Neural cell (in vitro differentiated cells): ENCODE measurements at regions not wholly inside any gene's neighbourhood (a gene's known extent, or its start where the extent isn't known, plus 50 kb on each side); places are given as distances from the start of the nearest gene placed in this dataset.

Experiments
- H2AFZ ChIP-seq: fragments of 200-600, 300-800 bp; sonication (generic), shearing (Covaris generic); 2 replicates; pipeline ENCODE4 v1.6.0; 2014; ENCODE audit warnings: low read depth, mild to moderate bottlenecking, antibody characterized with exemption, low read length, moderate library complexity
- H3F3A ChIP-seq: fragments of 200-600 bp; shearing (Covaris generic); 2 replicates; pipeline ENCODE4 v1.6.1; 2016; ENCODE audit warnings: mild to moderate bottlenecking, moderate library complexity, mixed read lengths, antibody characterized with exemption, low read length; ENCODE audit not compliant: insufficient read depth, poor library complexity, severe bottlenecking
- H3K27ac ChIP-seq: fragments of 200-600, 300-800 bp; sonication (generic), shearing (Covaris generic); 2 replicates; pipeline ENCODE4 v1.5.1; 2014; ENCODE audit warnings: mild to moderate bottlenecking, low read length, moderate library complexity
- H3K27me3 ChIP-seq: fragments of 300-800, 200-600 bp; sonication (generic), shearing (Covaris generic); 2 replicates; pipeline ENCODE4 v1.6.0; 2014; ENCODE audit warnings: mild to moderate bottlenecking, low read depth, low read length, moderate library complexity; ENCODE audit not compliant: insufficient read depth
- H3K36me3 ChIP-seq: fragments of 300-800, 200-600 bp; sonication (generic), shearing (Covaris generic); 2 replicates; pipeline ENCODE4 v1.5.1; 2014; ENCODE audit warnings: mild to moderate bottlenecking, antibody characterized with exemption, low read length, moderate library complexity; ENCODE audit not compliant: insufficient read depth
- H3K4me2 ChIP-seq: fragments of 300-800, 200-600 bp; sonication (generic), shearing (Covaris generic); 2 replicates; pipeline ENCODE4 v1.6.0; 2014; ENCODE audit warnings: mild to moderate bottlenecking, low read length
- H3K4me3 ChIP-seq: fragments of 300-800, 200-600 bp; sonication (generic), shearing (Covaris generic); 2 replicates; pipeline ENCODE4 v1.5.1; 2014; ENCODE audit warnings: mild to moderate bottlenecking, low read length, moderate library complexity
- H3K79me2 ChIP-seq: fragments of 200-600 bp; shearing (Covaris generic); replicated peaks from 2 replicates; pipeline ENCODE4 v1.6.0; 2014; ENCODE audit warnings: mild to moderate bottlenecking, low read length, moderate library complexity; ENCODE audit not compliant: insufficient read depth
- H3K9ac ChIP-seq: fragments of 300-800, 200-600 bp; sonication (generic), shearing (Covaris generic); 2 replicates; pipeline ENCODE4 v1.6.1; 2016; ENCODE audit warnings: mild to moderate bottlenecking, low read length, mixed read lengths
- H3K9me2 ChIP-seq: fragments of 200-600 bp; shearing (Covaris generic); 2 replicates; pipeline ENCODE4 v1.6.1; 2016; ENCODE audit warnings: mild to moderate bottlenecking, low read length, mixed read lengths; ENCODE audit not compliant: insufficient read depth
- H3K9me3 ChIP-seq: fragments of 200-600, 300-800 bp; sonication (generic), shearing (Covaris generic); 2 replicates; pipeline ENCODE4 v1.6.1; 2016; ENCODE audit warnings: mild to moderate bottlenecking, mixed run types, low read length, moderate library complexity, mixed read lengths
- H4K20me1 ChIP-seq: fragments of 200-600 bp; shearing (Covaris generic); 2 replicates; pipeline ENCODE4 v1.6.1; 2016; ENCODE audit warnings: mild to moderate bottlenecking, mixed run types; ENCODE audit not compliant: insufficient read depth
- EP300 ChIP-seq: fragments of 450-650 bp; conservative IDR thresholded peaks from 2 replicates; pipeline ENCODE4 v1.6.1; 2014; ENCODE audit warnings: antibody characterized with exemption, mild to moderate bottlenecking, moderate library complexity; ENCODE audit not compliant: poor library complexity, severe bottlenecking
- EZH2 ChIP-seq: fragments of 200-600, 300-800 bp; shearing (Covaris generic), sonication (generic); IDR thresholded peaks from 2 replicates; pipeline ENCODE4 v1.6.1; 2014; ENCODE audit warnings: antibody characterized with exemption, low read length, borderline replicate concordance, mild to moderate bottlenecking; ENCODE audit not compliant: insufficient read depth, poor library complexity, severe bottlenecking
- MXI1 ChIP-seq: fragments of 450-650 bp; conservative IDR thresholded peaks from 2 replicates; pipeline ENCODE4 v1.6.1; 2014; ENCODE audit warnings: antibody characterized with exemption, mild to moderate bottlenecking; ENCODE audit not compliant: poor library complexity, severe bottlenecking
- POLR2AphosphoS5 ChIP-seq: IDR thresholded peaks from 2 replicates; pipeline ENCODE4 v1.6.1; 2012
- RAD21 ChIP-seq: fragments of 450-650 bp; conservative IDR thresholded peaks from 2 replicates; pipeline ENCODE4 v1.6.1; 2014; ENCODE audit warnings: antibody characterized with exemption, mild to moderate bottlenecking, moderate library complexity
- REST ChIP-seq: IDR thresholded peaks from 2 replicates; pipeline ENCODE4 v1.6.1; 2012; ENCODE audit warnings: borderline replicate concordance
- SMC3 ChIP-seq: fragments of 450-650 bp; conservative IDR thresholded peaks from 2 replicates; pipeline ENCODE4 v1.6.1; 2014; ENCODE audit warnings: antibody characterized with exemption, mild to moderate bottlenecking, moderate library complexity; ENCODE audit not compliant: poor library complexity
- TAF1 ChIP-seq: IDR thresholded peaks from 2 replicates; pipeline ENCODE4 v1.6.1; 2012; ENCODE audit warnings: low read depth
- TF ChIP-seq, protein P1 (sequence below): fragments of 450-650 bp; IDR thresholded peaks from 2 replicates; pipeline ENCODE4 v1.5.1; 2014; ENCODE audit warnings: antibody characterized with exemption, mild to moderate bottlenecking, moderate library complexity; ENCODE audit not compliant: poor library complexity, severe bottlenecking

- no peak overlapping the region for H3K27ac ChIP-seq
- no peaks in the 10 kb centered on the region for H3K9me2 ChIP-seq
- H2AFZ ChIP-seq: no peak overlapping the region
- no peaks in the 10 kb centered on the region for H4K20me1 ChIP-seq
- no peak overlapping the region for H3K4me2 ChIP-seq
- H3K9me3 ChIP-seq: no peaks in the 10 kb centered on the region
- no peak overlapping the region for H3K4me3 ChIP-seq
- no peak overlapping the region for H3K9ac ChIP-seq
- H3K79me2 ChIP-seq: no peaks in the 10 kb centered on the region
- no peaks in the 10 kb centered on the region for H3K27me3 ChIP-seq
- no peaks in the 10 kb centered on the region for H3F3A ChIP-seq
- no peaks in the 10 kb centered on the region for H3K36me3 ChIP-seq
- TF ChIP-seq EP300 (no peak), EZH2 (no peak), TAF1 (no peak), SMC3 (no peak), RAD21 (no peak), MXI1 (no peak), POLR2AphosphoS5 (no peak), REST (no peak)
- TF ChIP-seq, protein P1, sequence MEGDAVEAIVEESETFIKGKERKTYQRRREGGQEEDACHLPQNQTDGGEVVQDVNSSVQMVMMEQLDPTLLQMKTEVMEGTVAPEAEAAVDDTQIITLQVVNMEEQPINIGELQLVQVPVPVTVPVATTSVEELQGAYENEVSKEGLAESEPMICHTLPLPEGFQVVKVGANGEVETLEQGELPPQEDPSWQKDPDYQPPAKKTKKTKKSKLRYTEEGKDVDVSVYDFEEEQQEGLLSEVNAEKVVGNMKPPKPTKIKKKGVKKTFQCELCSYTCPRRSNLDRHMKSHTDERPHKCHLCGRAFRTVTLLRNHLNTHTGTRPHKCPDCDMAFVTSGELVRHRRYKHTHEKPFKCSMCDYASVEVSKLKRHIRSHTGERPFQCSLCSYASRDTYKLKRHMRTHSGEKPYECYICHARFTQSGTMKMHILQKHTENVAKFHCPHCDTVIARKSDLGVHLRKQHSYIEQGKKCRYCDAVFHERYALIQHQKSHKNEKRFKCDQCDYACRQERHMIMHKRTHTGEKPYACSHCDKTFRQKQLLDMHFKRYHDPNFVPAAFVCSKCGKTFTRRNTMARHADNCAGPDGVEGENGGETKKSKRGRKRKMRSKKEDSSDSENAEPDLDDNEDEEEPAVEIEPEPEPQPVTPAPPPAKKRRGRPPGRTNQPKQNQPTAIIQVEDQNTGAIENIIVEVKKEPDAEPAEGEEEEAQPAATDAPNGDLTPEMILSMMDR: no peak
Observed at GRCh38 chr14:22263961-22264360, 325.1 kb downstream of the DAD1 start.

DNA sequence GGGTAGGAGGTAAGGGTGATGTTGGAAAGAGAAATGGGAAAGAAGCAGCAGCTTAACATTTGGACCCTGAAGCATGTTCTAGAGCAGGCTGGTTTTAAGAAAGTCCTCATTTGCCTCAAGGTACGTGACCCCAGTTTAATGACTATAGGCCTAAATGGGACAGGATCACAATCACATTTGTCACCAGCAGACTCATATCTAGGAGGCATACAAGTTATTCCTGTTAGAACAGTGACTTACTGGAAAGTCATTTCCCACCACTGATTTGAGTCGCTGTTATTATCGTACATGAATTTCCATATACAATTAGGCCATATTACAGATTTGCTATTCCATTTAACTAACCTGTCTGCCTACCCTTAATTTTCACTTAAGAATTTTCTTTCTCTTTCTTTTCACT, 326.1 kb downstream of the DAD1 start:
- Histone ChIP-seq H3K9me3 (no peaks in the 10 kb centered on the region), H3F3A (no peaks in the 10 kb centered on the region), H4K20me1 (no peaks in the 10 kb centered on the region), H3K27ac (no peak overlapping the region), H3K9me2 (no peaks in the 10 kb centered on the region), H3K79me2 (no peaks in the 10 kb centered on the region), H3K27me3 (no peaks in the 10 kb centered on the region), H3K9ac (no peak overlapping the region), H3K4me2 (no peak overlapping the region), H2AFZ (no peak overlapping the region), H3K36me3 (no peaks in the 10 kb centered on the region), H3K4me3 (no peak overlapping the region)
- TF ChIP-seq EZH2 (no peak), REST (no peak), RAD21 (no peak), TAF1 (no peak), POLR2AphosphoS5 (no peak), MXI1 (no peak), SMC3 (no peak), EP300 (no peak)
- TF ChIP-seq, protein P1: no peak
